ENCODE measurements at regions not wholly inside any gene's neighbourhood (a gene's known extent, or its start where the extent isn't known, plus 50 kb on each side); places are given as distances from the start of the nearest gene placed in this dataset.

DNA sequence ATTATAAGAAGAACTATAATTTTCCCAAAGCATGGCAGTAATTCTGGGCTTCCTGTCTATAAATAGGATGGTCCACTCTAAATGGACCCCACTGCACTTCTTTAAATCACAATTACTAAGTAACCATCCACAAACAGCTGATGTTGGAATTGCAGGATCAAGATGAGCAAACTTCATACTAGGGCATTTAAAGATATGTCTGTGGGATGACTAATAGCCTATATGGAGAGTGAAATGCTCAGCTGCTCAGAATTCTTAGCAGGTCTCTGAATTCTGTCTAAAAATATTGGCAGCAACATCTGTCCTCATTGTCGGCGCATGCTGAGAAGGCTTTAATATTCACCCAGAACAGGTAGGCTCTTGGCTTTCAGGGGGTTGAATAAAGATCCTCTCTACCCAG, 140.4 kb downstream of the SATB1 start (continued):
- TF ChIP-seq, protein P1, sequence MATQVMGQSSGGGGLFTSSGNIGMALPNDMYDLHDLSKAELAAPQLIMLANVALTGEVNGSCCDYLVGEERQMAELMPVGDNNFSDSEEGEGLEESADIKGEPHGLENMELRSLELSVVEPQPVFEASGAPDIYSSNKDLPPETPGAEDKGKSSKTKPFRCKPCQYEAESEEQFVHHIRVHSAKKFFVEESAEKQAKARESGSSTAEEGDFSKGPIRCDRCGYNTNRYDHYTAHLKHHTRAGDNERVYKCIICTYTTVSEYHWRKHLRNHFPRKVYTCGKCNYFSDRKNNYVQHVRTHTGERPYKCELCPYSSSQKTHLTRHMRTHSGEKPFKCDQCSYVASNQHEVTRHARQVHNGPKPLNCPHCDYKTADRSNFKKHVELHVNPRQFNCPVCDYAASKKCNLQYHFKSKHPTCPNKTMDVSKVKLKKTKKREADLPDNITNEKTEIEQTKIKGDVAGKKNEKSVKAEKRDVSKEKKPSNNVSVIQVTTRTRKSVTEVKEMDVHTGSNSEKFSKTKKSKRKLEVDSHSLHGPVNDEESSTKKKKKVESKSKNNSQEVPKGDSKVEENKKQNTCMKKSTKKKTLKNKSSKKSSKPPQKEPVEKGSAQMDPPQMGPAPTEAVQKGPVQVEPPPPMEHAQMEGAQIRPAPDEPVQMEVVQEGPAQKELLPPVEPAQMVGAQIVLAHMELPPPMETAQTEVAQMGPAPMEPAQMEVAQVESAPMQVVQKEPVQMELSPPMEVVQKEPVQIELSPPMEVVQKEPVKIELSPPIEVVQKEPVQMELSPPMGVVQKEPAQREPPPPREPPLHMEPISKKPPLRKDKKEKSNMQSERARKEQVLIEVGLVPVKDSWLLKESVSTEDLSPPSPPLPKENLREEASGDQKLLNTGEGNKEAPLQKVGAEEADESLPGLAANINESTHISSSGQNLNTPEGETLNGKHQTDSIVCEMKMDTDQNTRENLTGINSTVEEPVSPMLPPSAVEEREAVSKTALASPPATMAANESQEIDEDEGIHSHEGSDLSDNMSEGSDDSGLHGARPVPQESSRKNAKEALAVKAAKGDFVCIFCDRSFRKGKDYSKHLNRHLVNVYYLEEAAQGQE (IDR thresholded peaks at IDR 0.05; ENCODE audit: low read depth, low read length): no peak

DNA sequence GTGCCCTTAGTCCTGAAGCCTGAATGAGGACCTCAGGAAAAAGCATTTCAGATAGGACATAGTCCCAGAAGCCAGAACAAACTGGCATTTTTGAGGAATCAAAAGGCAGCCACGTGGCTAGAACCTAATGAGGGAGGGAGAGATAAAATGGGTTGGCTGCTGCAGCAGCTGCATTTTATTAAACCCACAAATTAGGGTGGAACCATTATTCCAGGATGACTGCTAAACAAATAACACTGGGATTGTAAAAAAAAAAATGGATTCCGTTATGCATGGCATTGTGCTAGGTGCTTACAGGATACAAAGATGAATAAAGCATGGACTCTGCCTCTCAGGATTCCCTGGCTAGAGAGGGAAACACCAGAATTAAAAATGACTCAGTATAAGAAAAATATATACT, 141.5 kb downstream of the SATB1 start:
- H4K20me1 ChIP-seq (ENCODE audit: insufficient read depth): no peaks in the 10 kb centered on the region
- no peaks in the 10 kb centered on the region for H3K36me3 ChIP-seq (replicated peaks in 1 of 2; ENCODE audit: control insufficient read depth in 1 of 2, insufficient read depth in 2 of 2, low read length in 1 of 2)
- no peaks in the 10 kb centered on the region for H3K9me2 ChIP-seq
- H3K27ac ChIP-seq (ENCODE audit: low read depth in 2 of 2, low read length in 1 of 2): no peak overlapping the region
- ChIA-PET POLR2A (no interaction called here), CTCF (no interaction called here)
- TF ChIP-seq FOSL2 (IDR thresholded peaks at IDR 0.05; ENCODE audit: borderline replicate concordance, low read depth): no peak
- no peak for TF ChIP-seq TAF1 (IDR thresholded peaks at IDR 0.05; ENCODE audit: borderline replicate concordance, low read depth, low read length)
- no peak for TF ChIP-seq GABPA (IDR thresholded peaks at IDR 0.05; ENCODE audit: low read depth)
- no peak for TF ChIP-seq RFX5 (IDR thresholded peaks at IDR 0.05; ENCODE audit: low read length)
- TF ChIP-seq EP300 (IDR thresholded peaks at IDR 0.05; ENCODE audit: borderline replicate concordance in 1 of 2, low read depth in 1 of 2, low read length in 1 of 2): no peak
- TF ChIP-seq GATA2 (CRISPR knock-in tag; IDR thresholded peaks at IDR 0.05): no peak
- TF ChIP-seq NRF1 (IDR thresholded peaks at IDR 0.05; ENCODE audit: low read depth, low read length): no peak
- TF ChIP-seq RXRA (IDR thresholded peaks at IDR 0.05; ENCODE audit: borderline replicate concordance, low read depth): no peak
- TF ChIP-seq POLR2AphosphoS5 (IDR thresholded peaks at IDR 0.05; ENCODE audit: low read depth, low read length): no peak
- no peak for TF ChIP-seq MEF2A (IDR thresholded peaks at IDR 0.05; ENCODE audit: borderline replicate concordance, low read depth)
- TF ChIP-seq, protein P2, sequence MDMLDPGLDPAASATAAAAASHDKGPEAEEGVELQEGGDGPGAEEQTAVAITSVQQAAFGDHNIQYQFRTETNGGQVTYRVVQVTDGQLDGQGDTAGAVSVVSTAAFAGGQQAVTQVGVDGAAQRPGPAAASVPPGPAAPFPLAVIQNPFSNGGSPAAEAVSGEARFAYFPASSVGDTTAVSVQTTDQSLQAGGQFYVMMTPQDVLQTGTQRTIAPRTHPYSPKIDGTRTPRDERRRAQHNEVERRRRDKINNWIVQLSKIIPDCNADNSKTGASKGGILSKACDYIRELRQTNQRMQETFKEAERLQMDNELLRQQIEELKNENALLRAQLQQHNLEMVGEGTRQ (IDR thresholded peaks at IDR 0.05; ENCODE audit: borderline replicate concordance, low read depth, low read length): no peak
- no peak for TF ChIP-seq TEAD4 (IDR thresholded peaks at IDR 0.05; ENCODE audit: borderline replicate concordance, insufficient read depth)
- TF ChIP-seq MXI1 (IDR thresholded peaks at IDR 0.05; ENCODE audit: low read depth, low read length): no peak
- TF ChIP-seq, protein P3, sequence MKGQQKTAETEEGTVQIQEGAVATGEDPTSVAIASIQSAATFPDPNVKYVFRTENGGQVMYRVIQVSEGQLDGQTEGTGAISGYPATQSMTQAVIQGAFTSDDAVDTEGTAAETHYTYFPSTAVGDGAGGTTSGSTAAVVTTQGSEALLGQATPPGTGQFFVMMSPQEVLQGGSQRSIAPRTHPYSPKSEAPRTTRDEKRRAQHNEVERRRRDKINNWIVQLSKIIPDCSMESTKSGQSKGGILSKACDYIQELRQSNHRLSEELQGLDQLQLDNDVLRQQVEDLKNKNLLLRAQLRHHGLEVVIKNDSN (IDR thresholded peaks at IDR 0.05; ENCODE audit: borderline replicate concordance, low read depth): no peak
- TF ChIP-seq SIN3A (IDR thresholded peaks at IDR 0.05; ENCODE audit: borderline replicate concordance, low read depth, low read length): no peak
- H3K79me2 ChIP-seq (ENCODE audit: insufficient read depth): no peaks in the 10 kb centered on the region
- H3K9me3 ChIP-seq: no peaks in the 10 kb centered on the region
- H3F3A ChIP-seq (replicated peaks; ENCODE audit: insufficient read depth): no peaks in the 10 kb centered on the region
- DNase-seq: no peak
- H3K4me2 ChIP-seq: no peak overlapping the region
- H3K27me3 ChIP-seq (ENCODE audit: insufficient read depth): no peaks in the 10 kb centered on the region
- 47% methylated on average over 2 of the region's 2 CpGs for WGBS (ENCODE audit: low lambda C conversion rate)
- no peak overlapping the region for H2AFZ ChIP-seq (ENCODE audit: low read depth)
- H3K4me1 ChIP-seq (ENCODE audit: control insufficient read depth in 1 of 2, insufficient read depth in 2 of 2, low read depth in 1 of 2, low read length in 1 of 2): peaks cover 0 to 9% of the 10 kb centered on the region in 2 experiments; a peak in 1 of 4 replicates
- H3K9ac ChIP-seq: no peak overlapping the region
- no peak overlapping the region for H3K4me3 ChIP-seq (ENCODE audit: low read depth in 2 of 2, low read length in 1 of 2)

Measured in SK-N-SH (cell line).